ENCODE measurements at regions not wholly inside any gene's neighbourhood (a gene's known extent, or its start where the extent isn't known, plus 50 kb on each side); places are given as distances from the start of the nearest gene placed in this dataset.

DNA sequence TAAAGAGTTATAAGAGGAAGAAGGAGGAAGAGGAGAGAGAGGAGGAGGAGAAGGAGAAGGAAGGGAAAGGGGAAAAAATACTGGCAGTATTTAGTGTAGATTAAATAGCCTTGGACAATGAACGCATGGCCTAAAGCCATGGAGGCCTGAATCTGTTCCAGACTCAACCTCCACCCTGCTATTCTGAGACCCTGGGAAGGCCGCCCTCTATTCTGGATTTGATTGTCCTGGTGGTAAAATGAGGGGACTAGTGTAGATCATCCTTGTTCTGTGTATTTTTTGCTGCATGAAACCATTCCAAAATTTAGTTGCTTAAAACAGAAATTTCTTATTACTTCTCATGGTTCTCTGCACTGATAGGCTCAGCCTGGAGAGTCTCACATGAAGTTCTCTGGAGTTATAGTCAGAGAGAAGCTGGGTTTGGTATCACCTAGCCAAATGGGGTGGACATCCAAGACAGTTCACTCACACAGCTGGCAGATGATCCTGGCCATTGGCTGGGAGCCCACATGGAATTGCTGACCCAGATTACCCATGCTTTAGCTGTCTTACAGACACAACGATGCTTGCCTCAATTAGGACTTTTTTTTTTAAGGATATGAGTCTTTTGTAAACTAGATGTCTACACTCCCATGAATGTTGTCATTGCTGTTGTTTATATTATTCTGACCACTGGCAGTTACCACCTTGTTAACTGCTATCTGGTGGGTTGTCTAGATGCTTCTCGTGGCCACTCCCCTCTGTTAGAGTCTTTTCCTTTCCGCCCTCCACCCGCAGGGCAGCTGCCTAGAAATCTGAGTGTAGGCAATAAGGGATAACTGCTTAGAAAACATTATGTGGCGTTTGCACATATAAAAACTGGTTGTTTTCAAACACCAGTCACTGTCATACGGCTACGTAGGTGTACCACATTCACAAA, 149.9 kb downstream of the SST start:
- TF ChIP-seq POLR2AphosphoS5 (IDR thresholded peaks at IDR 0.05; ENCODE audit: low read depth, low read length) = no peak
- no peak for TF ChIP-seq PAX5 (IDR thresholded peaks at IDR 0.05; ENCODE audit: insufficient read depth, low read length, severe bottlenecking)
- no peak for TF ChIP-seq POLR2A (IDR thresholded peaks at IDR 0.05; ENCODE audit: low read depth, low read length)
- no peak for TF ChIP-seq SPI1 (IDR thresholded peaks at IDR 0.05; ENCODE audit: low read depth, low read length)
- TF ChIP-seq POU2F2 (IDR thresholded peaks at IDR 0.05; ENCODE audit: low read depth, low read length) = no peak
- no peak for TF ChIP-seq TAF1 (IDR thresholded peaks at IDR 0.05; ENCODE audit: low read depth, low read length)
- no peak for FAIRE-seq
- no peak for DNase-seq (ENCODE audit: insufficient read length, low spot score)

GRCh38 chr3:187519428-187519890, 150.7 kb downstream of the SST start:
- DNase-seq (ENCODE audit: insufficient read length, low spot score) (no peak), FAIRE-seq (no peak)
- TF ChIP-seq PAX5 (IDR thresholded peaks at IDR 0.05; ENCODE audit: insufficient read depth, low read length, severe bottlenecking) = no peak
- no peak for TF ChIP-seq POLR2A (IDR thresholded peaks at IDR 0.05; ENCODE audit: low read depth, low read length)
- no peak for TF ChIP-seq POLR2AphosphoS5 (IDR thresholded peaks at IDR 0.05; ENCODE audit: low read depth, low read length)
- TF ChIP-seq POU2F2 (IDR thresholded peaks at IDR 0.05; ENCODE audit: low read depth, low read length) = no peak
- TF ChIP-seq SPI1 (IDR thresholded peaks at IDR 0.05; ENCODE audit: low read depth, low read length) = no peak
- no peak for TF ChIP-seq TAF1 (IDR thresholded peaks at IDR 0.05; ENCODE audit: low read depth, low read length)

DNA sequence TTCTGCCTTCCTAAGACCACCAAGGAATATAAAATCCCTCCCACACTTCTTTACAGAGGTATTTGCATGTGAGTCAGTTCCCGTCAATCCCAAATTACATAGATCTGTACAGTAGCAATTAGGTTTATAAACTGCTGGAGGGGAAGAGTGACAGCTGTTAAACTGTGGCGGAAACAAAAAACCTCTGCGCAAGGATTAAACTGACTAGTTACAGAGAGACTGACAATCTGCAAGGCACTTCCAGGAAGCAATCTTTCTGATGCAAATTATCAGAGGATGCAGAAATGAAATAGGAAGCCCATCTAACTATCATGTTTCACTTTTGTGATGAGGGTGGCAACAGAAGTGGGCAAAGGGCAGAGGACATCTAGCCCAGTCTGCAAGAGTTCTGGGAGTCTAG, 150.4 kb downstream of the RTP4 start:
- no peak for FAIRE-seq
- no peak for DNase-seq (ENCODE audit: insufficient read length, low spot score)
- TF ChIP-seq POU2F2 (IDR thresholded peaks at IDR 0.05; ENCODE audit: low read depth, low read length) = no peak
- TF ChIP-seq POLR2AphosphoS5 (IDR thresholded peaks at IDR 0.05; ENCODE audit: low read depth, low read length) = no peak
- TF ChIP-seq POLR2A (IDR thresholded peaks at IDR 0.05; ENCODE audit: low read depth, low read length) = no peak
- TF ChIP-seq SPI1 (IDR thresholded peaks at IDR 0.05; ENCODE audit: low read depth, low read length) = no peak
- TF ChIP-seq TAF1 (IDR thresholded peaks at IDR 0.05; ENCODE audit: low read depth, low read length) = no peak
- TF ChIP-seq PAX5 (IDR thresholded peaks at IDR 0.05; ENCODE audit: insufficient read depth, low read length, severe bottlenecking) = no peak

GRCh38 chr3:187518207-187518606, 150.0 kb downstream of the RTP4 start:
- no peak for FAIRE-seq
- TF ChIP-seq POU2F2 (IDR thresholded peaks at IDR 0.05; ENCODE audit: low read depth, low read length) (no peak), POLR2AphosphoS5 (IDR thresholded peaks at IDR 0.05; ENCODE audit: low read depth, low read length) (no peak), TAF1 (IDR thresholded peaks at IDR 0.05; ENCODE audit: low read depth, low read length) (no peak), SPI1 (IDR thresholded peaks at IDR 0.05; ENCODE audit: low read depth, low read length) (no peak), POLR2A (IDR thresholded peaks at IDR 0.05; ENCODE audit: low read depth, low read length) (no peak), PAX5 (IDR thresholded peaks at IDR 0.05; ENCODE audit: insufficient read depth, low read length, severe bottlenecking) (no peak)
- no peak for DNase-seq (ENCODE audit: insufficient read length, low spot score)

- FAIRE-seq (no peak), DNase-seq (ENCODE audit: insufficient read length, low spot score) (no peak)
Observed at GRCh38 chr3:187516446-187517185, 148.4 kb downstream of the RTP4 start.

GRCh38 chr3:187507905-187508304, 139.7 kb downstream of the RTP4 start:
- FAIRE-seq = no peak
- TF ChIP-seq SPI1 (IDR thresholded peaks at IDR 0.05; ENCODE audit: low read depth, low read length) = no peak
- TF ChIP-seq POLR2A (IDR thresholded peaks at IDR 0.05; ENCODE audit: low read depth, low read length) = no peak
- no peak for TF ChIP-seq PAX5 (IDR thresholded peaks at IDR 0.05; ENCODE audit: insufficient read depth, low read length, severe bottlenecking)
- TF ChIP-seq POLR2AphosphoS5 (IDR thresholded peaks at IDR 0.05; ENCODE audit: low read depth, low read length) = no peak
- no peak for TF ChIP-seq TAF1 (IDR thresholded peaks at IDR 0.05; ENCODE audit: low read depth, low read length)
- no peak for TF ChIP-seq POU2F2 (IDR thresholded peaks at IDR 0.05; ENCODE audit: low read depth, low read length)
- DNase-seq (ENCODE audit: insufficient read length, low spot score) = no peak

More at GRCh38 chr3:187516446-187517185, 148.4 kb downstream of the RTP4 start:
- TF ChIP-seq POU2F2 (IDR thresholded peaks at IDR 0.05; ENCODE audit: low read depth, low read length) (no peak), POLR2AphosphoS5 (IDR thresholded peaks at IDR 0.05; ENCODE audit: low read depth, low read length) (no peak), SPI1 (IDR thresholded peaks at IDR 0.05; ENCODE audit: low read depth, low read length) (no peak), PAX5 (IDR thresholded peaks at IDR 0.05; ENCODE audit: insufficient read depth, low read length, severe bottlenecking) (no peak), POLR2A (IDR thresholded peaks at IDR 0.05; ENCODE audit: low read depth, low read length) (no peak), TAF1 (IDR thresholded peaks at IDR 0.05; ENCODE audit: low read depth, low read length) (no peak)

DNA sequence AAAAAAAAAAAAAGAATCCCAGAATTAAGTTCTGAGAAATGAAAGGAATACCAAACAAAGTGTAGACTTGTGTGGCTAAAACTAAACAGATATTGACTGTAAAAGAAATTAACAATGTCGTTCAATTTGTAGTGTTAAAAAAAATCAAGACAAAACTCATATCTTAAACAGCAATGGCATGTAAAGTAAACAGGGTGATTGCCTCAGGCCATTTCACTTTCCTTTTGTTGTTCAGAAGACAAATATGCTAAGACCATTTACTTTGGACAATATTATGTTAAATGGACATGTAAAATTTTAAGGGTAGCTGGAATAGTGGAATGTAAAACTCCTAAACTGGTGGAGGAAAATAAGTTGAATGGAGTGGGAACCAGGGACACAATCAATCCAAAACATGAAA, 139.1 kb downstream of the RTP4 start:
- DNase-seq (ENCODE audit: insufficient read length, low spot score) = no peak
- FAIRE-seq = no peak
- TF ChIP-seq TAF1 (IDR thresholded peaks at IDR 0.05; ENCODE audit: low read depth, low read length) (no peak), POLR2AphosphoS5 (IDR thresholded peaks at IDR 0.05; ENCODE audit: low read depth, low read length) (no peak), POU2F2 (IDR thresholded peaks at IDR 0.05; ENCODE audit: low read depth, low read length) (no peak), PAX5 (IDR thresholded peaks at IDR 0.05; ENCODE audit: insufficient read depth, low read length, severe bottlenecking) (no peak), POLR2A (IDR thresholded peaks at IDR 0.05; ENCODE audit: low read depth, low read length) (no peak), SPI1 (IDR thresholded peaks at IDR 0.05; ENCODE audit: low read depth, low read length) (no peak)

- no peak for DNase-seq (ENCODE audit: insufficient read length, low spot score)
- TF ChIP-seq TAF1 (IDR thresholded peaks at IDR 0.05; ENCODE audit: low read depth, low read length) (no peak), POLR2A (IDR thresholded peaks at IDR 0.05; ENCODE audit: low read depth, low read length) (no peak), POLR2AphosphoS5 (IDR thresholded peaks at IDR 0.05; ENCODE audit: low read depth, low read length) (no peak), POU2F2 (IDR thresholded peaks at IDR 0.05; ENCODE audit: low read depth, low read length) (no peak), SPI1 (IDR thresholded peaks at IDR 0.05; ENCODE audit: low read depth, low read length) (no peak), PAX5 (IDR thresholded peaks at IDR 0.05; ENCODE audit: insufficient read depth, low read length, severe bottlenecking) (no peak)
- no peak for FAIRE-seq
Observed at GRCh38 chr3:187504435-187504834, 136.2 kb downstream of the RTP4 start.

Data from GM12891 (cell line).